HG03521 (cell line): ENCODE measurements at regions not wholly inside any gene's neighbourhood (a gene's known extent, or its start where the extent isn't known, plus 50 kb on each side); places are given as distances from the start of the nearest gene placed in this dataset.

Experiments
- ATAC-seq: cut with Tn5 transposase; IDR thresholded peaks from one replicate; pipeline ENCODE4 v1.9.1; 2021; ENCODE audit warnings: mild to moderate bottlenecking, moderate library complexity; ENCODE audit not compliant: unreplicated experiment

GRCh38 chr4:22903913-22904312 lies 211.2 kb downstream of the GBA3 start:
- no peak for ATAC-seq

- ATAC-seq: no peak
Measured at GRCh38 chr4:22901631-22902030, 208.9 kb downstream of the GBA3 start.

GRCh38 chr4:22900876-22901275 lies 208.1 kb downstream of the GBA3 start:
- no peak for ATAC-seq

- no peak for ATAC-seq
Measured at GRCh38 chr4:22897520-22898108, 204.9 kb downstream of the GBA3 start.

- ATAC-seq: no peak
Measured at GRCh38 chr4:22895482-22895881, 202.7 kb downstream of the GBA3 start.

GRCh38 chr4:22884157-22884556 lies 191.4 kb downstream of the GBA3 start:
- no peak for ATAC-seq

GRCh38 chr4:22881411-22881810 lies 188.7 kb downstream of the GBA3 start:
- ATAC-seq: no peak

GRCh38 chr4:22877486-22878052 lies 184.8 kb downstream of the GBA3 start:
- ATAC-seq: no peak

GRCh38 chr4:22876270-22876669 lies 183.5 kb downstream of the GBA3 start:
- ATAC-seq: no peak

- no peak for ATAC-seq
Measured at GRCh38 chr4:22875587-22876257, 183.0 kb downstream of the GBA3 start.

GRCh38 chr4:22874334-22874912 lies 181.7 kb downstream of the GBA3 start:
- no peak for ATAC-seq

GRCh38 chr4:22873899-22874298 lies 181.2 kb downstream of the GBA3 start:
- no peak for ATAC-seq

GRCh38 chr4:22870847-22871449 lies 178.2 kb downstream of the GBA3 start:
- ATAC-seq: no peak

- ATAC-seq: no peak
Measured at GRCh38 chr4:22869235-22869634, 176.5 kb downstream of the GBA3 start.
